ENCODE measurements at regions not wholly inside any gene's neighbourhood (a gene's known extent, or its start where the extent isn't known, plus 50 kb on each side); places are given as distances from the start of the nearest gene placed in this dataset.

DNA sequence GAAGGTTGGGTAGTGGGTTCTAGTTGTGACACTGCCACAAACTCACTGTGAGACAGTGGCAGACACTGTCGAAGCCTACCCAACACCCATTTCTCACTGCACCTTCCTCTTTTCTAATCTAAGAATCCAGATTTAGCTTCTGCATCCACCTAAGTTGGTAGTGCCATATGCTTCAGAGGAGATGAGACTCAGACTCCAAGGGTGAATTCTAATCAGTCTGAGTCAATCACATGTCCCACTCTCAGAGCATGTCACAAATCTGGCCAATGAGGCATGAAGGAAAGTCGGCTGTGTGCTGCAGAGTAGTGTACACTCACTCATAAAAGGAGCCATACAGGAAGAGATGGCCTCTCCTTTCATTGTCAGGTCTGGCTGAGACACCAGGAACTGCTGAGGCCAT is 102.1 kb upstream of the RAP1B start:
- DNase-seq (ENCODE audit: low read depth): no peak
- no peak overlapping the region for H3K4me3 ChIP-seq (ENCODE audit: low read depth, low read length)
- TF ChIP-seq, protein P1, sequence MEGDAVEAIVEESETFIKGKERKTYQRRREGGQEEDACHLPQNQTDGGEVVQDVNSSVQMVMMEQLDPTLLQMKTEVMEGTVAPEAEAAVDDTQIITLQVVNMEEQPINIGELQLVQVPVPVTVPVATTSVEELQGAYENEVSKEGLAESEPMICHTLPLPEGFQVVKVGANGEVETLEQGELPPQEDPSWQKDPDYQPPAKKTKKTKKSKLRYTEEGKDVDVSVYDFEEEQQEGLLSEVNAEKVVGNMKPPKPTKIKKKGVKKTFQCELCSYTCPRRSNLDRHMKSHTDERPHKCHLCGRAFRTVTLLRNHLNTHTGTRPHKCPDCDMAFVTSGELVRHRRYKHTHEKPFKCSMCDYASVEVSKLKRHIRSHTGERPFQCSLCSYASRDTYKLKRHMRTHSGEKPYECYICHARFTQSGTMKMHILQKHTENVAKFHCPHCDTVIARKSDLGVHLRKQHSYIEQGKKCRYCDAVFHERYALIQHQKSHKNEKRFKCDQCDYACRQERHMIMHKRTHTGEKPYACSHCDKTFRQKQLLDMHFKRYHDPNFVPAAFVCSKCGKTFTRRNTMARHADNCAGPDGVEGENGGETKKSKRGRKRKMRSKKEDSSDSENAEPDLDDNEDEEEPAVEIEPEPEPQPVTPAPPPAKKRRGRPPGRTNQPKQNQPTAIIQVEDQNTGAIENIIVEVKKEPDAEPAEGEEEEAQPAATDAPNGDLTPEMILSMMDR (IDR thresholded peaks at IDR 0.05; ENCODE audit: insufficient read depth, low read depth, low read length, missing control alignments): no peak

DNA sequence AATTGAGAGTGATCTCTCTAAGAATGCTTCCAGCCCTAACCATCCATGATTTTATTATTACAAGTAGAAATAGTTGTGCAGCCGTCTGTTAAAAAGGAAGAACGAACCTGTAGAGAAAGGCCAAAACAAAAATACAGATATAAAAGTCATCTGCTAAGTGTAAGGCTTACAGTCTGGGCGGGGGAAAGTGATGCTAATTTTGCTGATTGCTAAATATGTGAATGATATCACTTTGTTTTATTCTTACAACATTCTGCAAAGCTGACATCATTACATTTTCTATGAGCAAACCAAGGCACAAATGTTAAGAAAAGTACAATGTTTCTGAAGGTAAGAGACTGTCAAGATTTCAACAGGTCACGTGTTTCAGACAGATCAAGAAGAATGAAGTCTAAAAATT is 101.5 kb upstream of the RAP1B start:
- TF ChIP-seq, protein P1 (IDR thresholded peaks at IDR 0.05; ENCODE audit: insufficient read depth, low read depth, low read length, missing control alignments): no peak
- DNase-seq (ENCODE audit: low read depth): no peak
- no peak overlapping the region for H3K4me3 ChIP-seq (ENCODE audit: low read depth, low read length)

DNA sequence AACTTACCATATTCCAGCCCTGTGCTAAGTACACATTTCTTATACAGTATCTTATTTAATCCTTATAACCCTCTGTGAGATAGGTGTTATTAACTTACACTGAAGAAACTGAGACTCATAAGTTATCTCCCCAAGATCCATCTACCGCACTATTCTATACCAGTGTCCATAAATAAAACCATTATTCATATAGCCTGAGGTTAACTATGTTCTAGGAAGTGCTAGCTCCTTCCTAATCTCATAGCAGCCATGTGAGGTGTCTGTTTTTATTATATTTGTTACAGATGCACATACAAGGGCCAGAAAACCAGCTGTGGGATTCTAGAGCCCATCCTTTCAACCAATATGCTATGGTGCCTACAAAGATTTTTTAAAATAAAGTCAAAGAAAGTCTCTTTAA is 100.3 kb upstream of the RAP1B start:
- DNase-seq (ENCODE audit: low read depth): no peak
- H3K4me3 ChIP-seq (ENCODE audit: low read depth, low read length): no peak overlapping the region
- TF ChIP-seq, protein P1 (IDR thresholded peaks at IDR 0.05; ENCODE audit: insufficient read depth, low read depth, low read length, missing control alignments): no peak

DNA sequence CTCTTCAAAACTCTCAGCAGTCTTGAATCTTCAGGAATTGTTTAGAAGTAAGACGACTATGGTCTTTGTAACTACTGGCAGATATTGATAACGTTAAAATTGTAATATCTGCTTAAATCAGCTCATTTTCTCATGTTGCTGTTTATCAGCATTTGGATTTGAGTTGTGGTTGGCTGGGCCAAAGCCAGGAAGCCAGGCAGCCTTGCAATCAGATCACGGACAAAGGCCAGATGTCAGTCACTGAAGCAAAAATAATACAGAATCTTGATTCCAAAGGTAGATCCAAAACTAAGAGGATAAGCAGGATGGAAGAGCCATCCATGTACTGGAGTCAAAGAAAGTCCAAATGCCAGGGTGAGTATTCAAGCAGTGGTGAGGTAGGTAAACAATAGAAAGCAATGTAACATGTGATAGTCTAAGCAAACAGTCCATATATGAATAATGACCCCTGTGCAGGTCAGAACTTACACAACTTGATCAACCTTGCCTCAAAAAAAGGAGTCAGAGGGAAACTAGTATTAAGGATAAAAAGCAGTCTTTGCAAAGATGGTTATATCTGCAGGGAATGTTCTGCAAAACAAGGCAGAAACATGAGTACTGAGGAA is 95.8 kb upstream of the RAP1B start:
- TF ChIP-seq, protein P1 (IDR thresholded peaks at IDR 0.05; ENCODE audit: insufficient read depth, low read depth, low read length, missing control alignments): no peak
- DNase-seq (ENCODE audit: low read depth): no peak
- no peak overlapping the region for H3K4me3 ChIP-seq (ENCODE audit: low read depth, low read length)

DNA sequence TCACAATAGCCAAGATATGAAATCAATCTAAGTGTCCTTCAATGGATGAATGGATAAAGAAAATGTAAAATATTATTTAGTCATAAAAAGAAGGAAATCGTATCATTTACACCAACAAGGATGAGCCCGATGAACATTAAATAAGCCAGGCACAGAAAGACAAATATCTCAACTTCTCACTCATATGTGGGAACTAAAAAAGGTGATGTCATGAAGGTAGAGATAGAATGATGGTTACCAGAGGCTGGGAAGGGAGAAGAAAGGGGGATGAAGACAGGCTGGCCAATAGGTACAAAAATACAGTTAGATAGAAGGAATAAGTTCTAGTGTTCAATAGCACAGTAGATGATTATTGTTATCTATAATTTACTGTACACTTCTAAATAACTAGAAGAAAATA is 94.9 kb upstream of the RAP1B start:
- no peak overlapping the region for H3K4me3 ChIP-seq (ENCODE audit: low read depth, low read length)
- DNase-seq (ENCODE audit: low read depth): no peak
- TF ChIP-seq, protein P1 (IDR thresholded peaks at IDR 0.05; ENCODE audit: insufficient read depth, low read depth, low read length, missing control alignments): no peak

DNA sequence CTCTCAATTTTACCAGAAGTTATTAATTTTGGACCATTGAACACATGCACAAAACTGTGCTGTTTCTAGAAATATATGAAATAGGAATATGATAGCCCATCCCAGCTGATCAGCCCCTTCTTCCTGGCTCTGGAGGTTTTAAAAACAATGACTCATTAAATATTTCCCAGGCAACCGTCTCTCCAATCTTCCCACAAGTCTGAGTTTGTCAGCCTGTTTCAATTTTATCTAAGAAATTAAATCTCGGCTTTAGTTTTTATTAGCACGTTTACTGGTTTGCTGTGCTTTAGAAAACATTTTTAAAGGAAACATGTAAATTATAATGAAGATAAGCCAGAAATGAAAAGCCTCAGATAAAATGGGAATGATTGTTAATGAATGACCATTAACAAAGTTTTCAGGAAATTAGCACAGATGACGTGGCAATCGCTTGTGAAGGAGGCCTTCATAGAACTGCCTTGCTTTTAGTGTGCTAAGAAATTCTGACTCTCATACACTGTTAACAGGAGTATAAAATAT is 89.3 kb upstream of the RAP1B start:
- TF ChIP-seq, protein P1 (IDR thresholded peaks at IDR 0.05; ENCODE audit: insufficient read depth, low read depth, low read length, missing control alignments): no peak
- no peak overlapping the region for H3K4me3 ChIP-seq (ENCODE audit: low read depth, low read length)
- DNase-seq (ENCODE audit: low read depth): no peak
